Adrenal gland (tissue), 9 donors: ENCODE measurements at regions not wholly inside any gene's neighbourhood (a gene's known extent, or its start where the extent isn't known, plus 50 kb on each side); places are given as distances from the start of the nearest gene placed in this dataset.

Source experiments
- DNase-seq, 7 donors: peaks; one replicate each; pipeline ENCODE4 v3.0.0-alpha.2; 2019 to 2020
- H3K27ac ChIP-seq, 5 donors: fragments of 200-600 bp; sonication (generic) in 4 of 5; 1 replicate in 3 of 5; 2 replicates in 2 of 5; pipeline versions ENCODE4 v1.5.1 to v1.8.0; 2016 to 2020; ENCODE audit warnings: mild to moderate bottlenecking in 1 of 5
- H3K27me3 ChIP-seq: fragments of 200-600 bp; 2 replicates; pipeline ENCODE4 v1.8.0; 2021
- H3K36me3 ChIP-seq, 2 donors: fragments of 200-600 bp; replicated peaks in 1 of 2; 1 replicate in 1 of 2; 2 replicates in 1 of 2; pipeline versions ENCODE4 v1.5.1 to v1.8.0; 2018 to 2022
- H3K4me1 ChIP-seq, 2 donors: fragments of 200-600 bp; replicated peaks in 1 of 2; 1 replicate in 1 of 2; 2 replicates in 1 of 2; pipeline versions ENCODE4 v1.5.1 to v1.8.0; 2018 to 2021
- H3K4me3 ChIP-seq, 4 donors: fragments of 200-600 bp; sonication (generic) in 3 of 4; one replicate each; pipeline ENCODE4 v1.5.1; 2016 to 2018
- H3K9me3 ChIP-seq, 3 donors: fragments of 200-600 bp; sonication (generic) in 1 of 3; replicated peaks in 1 of 3; 1 replicate in 2 of 3; 2 replicates in 1 of 3; pipeline versions ENCODE4 v1.5.1 to v1.8.0; 2016 to 2021
- POLR2A ChIP-seq, 2 donors: fragments of 450-650 bp; IDR thresholded peaks; one replicate each; pipeline ENCODE4 v1.6.1; 2017; ENCODE audit warnings: antibody characterized with exemption in 2 of 2, mild to moderate bottlenecking in 2 of 2, moderate library complexity in 1 of 2
- WGBS, 4 donors: extraction: QIAGEN DNeasy Blood & Tissue Kit in 2 of 4; methylation state at CpG; one replicate each; pipeline versions ENCODE4 v1.1.5 to v1.1.7; 2013 to 2017; 5-methylcytosine and 5-hydroxymethylcytosine counted together
- intact Hi-C, 2 donors: fragments of 100-400 bp; cut with DNase I; formaldehyde crosslinking; loops; one replicate each; pipeline versions ENCODE4 v1.14.1 to v1.15.0; 2022 to 2023
- TF ChIP-seq, protein P1 (sequence below), 6 experiments: fragments of 450-650 bp in 4 of 6; fragments of 200-600 bp in 2 of 6; sonication (generic) in 1 of 6; IDR thresholded peaks; 1 replicate in 5 of 6; 2 replicates in 1 of 6; pipeline versions ENCODE4 v1.5.1 to v1.8.0; 2016 to 2021; ENCODE audit warnings: antibody characterized with exemption in 6 of 6, mild to moderate bottlenecking in 2 of 6, moderate library complexity in 1 of 6
- donor health status: healthy with polysubstance abuse.
- donor health status: Bipolar disorder and iron deficiency.
- donor health status: DM: yes; HTN: yes; CAD: no.
- donor health status: DM: no; HTN: no; CAD: no.
- donor health status: DM: no; HTN: no; CAD: no.

DNA sequence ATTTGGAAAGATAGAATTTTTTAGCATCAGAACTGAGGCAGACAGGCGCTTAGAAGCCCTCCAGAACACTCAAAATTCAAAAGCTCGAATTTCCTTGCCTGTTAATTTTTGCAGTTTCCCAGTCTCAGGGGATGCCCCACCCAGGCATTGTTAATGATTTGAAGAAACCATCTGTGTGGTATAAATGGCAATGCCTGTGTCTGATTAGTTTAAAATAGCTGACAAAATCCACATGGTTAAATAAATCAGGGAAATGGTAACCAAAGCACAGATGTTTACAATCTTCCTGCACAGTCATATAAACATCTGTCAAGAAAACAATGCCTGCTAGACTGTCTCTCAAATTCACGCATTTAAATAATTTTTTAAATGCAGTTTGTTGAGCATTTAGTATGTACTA lies 185.2 kb upstream of the RGMB start:
- H3K4me1 ChIP-seq, result peaks cover 4 to 6% of the 10 kb centered on the region in 2 donors
- DNase-seq, result no peak
- WGBS, 4 donors, result 72 to 75% (median 74%) methylated on average over 3 of the region's 3 CpGs
- no peaks in the 10 kb centered on the region for H3K9me3 ChIP-seq
- TF ChIP-seq, protein P1, sequence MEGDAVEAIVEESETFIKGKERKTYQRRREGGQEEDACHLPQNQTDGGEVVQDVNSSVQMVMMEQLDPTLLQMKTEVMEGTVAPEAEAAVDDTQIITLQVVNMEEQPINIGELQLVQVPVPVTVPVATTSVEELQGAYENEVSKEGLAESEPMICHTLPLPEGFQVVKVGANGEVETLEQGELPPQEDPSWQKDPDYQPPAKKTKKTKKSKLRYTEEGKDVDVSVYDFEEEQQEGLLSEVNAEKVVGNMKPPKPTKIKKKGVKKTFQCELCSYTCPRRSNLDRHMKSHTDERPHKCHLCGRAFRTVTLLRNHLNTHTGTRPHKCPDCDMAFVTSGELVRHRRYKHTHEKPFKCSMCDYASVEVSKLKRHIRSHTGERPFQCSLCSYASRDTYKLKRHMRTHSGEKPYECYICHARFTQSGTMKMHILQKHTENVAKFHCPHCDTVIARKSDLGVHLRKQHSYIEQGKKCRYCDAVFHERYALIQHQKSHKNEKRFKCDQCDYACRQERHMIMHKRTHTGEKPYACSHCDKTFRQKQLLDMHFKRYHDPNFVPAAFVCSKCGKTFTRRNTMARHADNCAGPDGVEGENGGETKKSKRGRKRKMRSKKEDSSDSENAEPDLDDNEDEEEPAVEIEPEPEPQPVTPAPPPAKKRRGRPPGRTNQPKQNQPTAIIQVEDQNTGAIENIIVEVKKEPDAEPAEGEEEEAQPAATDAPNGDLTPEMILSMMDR (IDR thresholded peaks at IDR 0.05), result no peak
- TF ChIP-seq POLR2A (IDR thresholded peaks at IDR 0.05), result no peak
- no peak overlapping the region for H3K27ac ChIP-seq
- intact Hi-C loops, result no loop called here
- no peaks in the 10 kb centered on the region for H3K27me3 ChIP-seq
- no peak overlapping the region for H3K4me3 ChIP-seq
- H3K36me3 ChIP-seq, result no peaks in the 10 kb centered on the region

GRCh38 chr5:98593418-98593817 lies 180.0 kb upstream of the RGMB start:
- 61 to 71% (median 64%) methylated on average over 4 of the region's 4 CpGs for WGBS, 4 donors
- Histone ChIP-seq H3K36me3 (no peaks in the 10 kb centered on the region), H3K4me1 (no peaks in the 10 kb centered on the region), H3K27me3 (no peaks in the 10 kb centered on the region), H3K27ac (no peak overlapping the region), H3K4me3 (no peak overlapping the region), H3K9me3 (no peaks in the 10 kb centered on the region)
- TF ChIP-seq POLR2A (IDR thresholded peaks at IDR 0.05), result no peak
- TF ChIP-seq, protein P1 (IDR thresholded peaks at IDR 0.05), result no peak
- DNase-seq, result no peak
- intact Hi-C loops, result no loop called here

DNA sequence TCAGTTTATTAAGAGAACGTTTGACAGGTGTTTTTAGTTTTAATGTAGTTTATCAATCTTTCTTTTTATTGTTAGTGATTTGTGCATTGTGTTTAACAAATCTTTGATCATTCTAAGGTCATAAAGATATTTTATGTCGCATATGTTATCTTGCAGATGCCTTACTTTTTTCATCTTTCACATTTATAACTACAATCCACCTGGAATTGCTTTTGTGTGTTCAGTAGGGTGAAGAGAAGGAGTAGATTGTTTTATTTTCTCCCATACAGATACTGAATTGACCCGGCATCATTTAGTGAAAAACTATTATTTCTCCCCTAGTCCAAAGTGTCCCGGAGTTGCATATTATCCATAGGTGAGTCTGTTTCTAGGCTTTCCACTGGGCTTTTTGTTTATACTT lies 179.4 kb upstream of the RGMB start:
- 66 to 73% (median 71%) methylated on average over 4 of the region's 4 CpGs for WGBS, 4 donors
- intact Hi-C loops, result no loop called here

GRCh38 chr5:98599016-98599415 lies 174.4 kb upstream of the RGMB start:
- no peak for TF ChIP-seq POLR2A (IDR thresholded peaks at IDR 0.05)
- TF ChIP-seq, protein P1 (IDR thresholded peaks at IDR 0.05), result no peak
- Histone ChIP-seq H3K27ac (no peak overlapping the region), H3K36me3 (no peaks in the 10 kb centered on the region), H3K4me3 (no peak overlapping the region), H3K27me3 (no peaks in the 10 kb centered on the region), H3K9me3 (no peaks in the 10 kb centered on the region), H3K4me1 (no peaks in the 10 kb centered on the region)
- DNase-seq, result no peak
- WGBS, 4 donors, result 89 to 97% (median 93%) methylated on average over 1 of the region's 1 CpG
- intact Hi-C loops, result no loop called here

More for the DNA sequence above, 179.4 kb upstream of the RGMB start:
- DNase-seq, result no peak
- H3K36me3 ChIP-seq, result no peaks in the 10 kb centered on the region
- TF ChIP-seq POLR2A (IDR thresholded peaks at IDR 0.05), result no peak
- TF ChIP-seq, protein P1 (IDR thresholded peaks at IDR 0.05), result no peak
- H3K9me3 ChIP-seq, result no peaks in the 10 kb centered on the region
- no peak overlapping the region for H3K4me3 ChIP-seq
- H3K27me3 ChIP-seq, result no peaks in the 10 kb centered on the region
- H3K4me1 ChIP-seq, result no peaks in the 10 kb centered on the region
- H3K27ac ChIP-seq, result no peak overlapping the region
